ENCODE measurements at regions not wholly inside any gene's neighbourhood (a gene's known extent, or its start where the extent isn't known, plus 50 kb on each side); places are given as distances from the start of the nearest gene placed in this dataset.
"Not testable (repeated sequence)": the region's sequence is repeated elsewhere in the genome, so short reads cannot be mapped to it uniquely, and the experiment has no call there.

DNA sequence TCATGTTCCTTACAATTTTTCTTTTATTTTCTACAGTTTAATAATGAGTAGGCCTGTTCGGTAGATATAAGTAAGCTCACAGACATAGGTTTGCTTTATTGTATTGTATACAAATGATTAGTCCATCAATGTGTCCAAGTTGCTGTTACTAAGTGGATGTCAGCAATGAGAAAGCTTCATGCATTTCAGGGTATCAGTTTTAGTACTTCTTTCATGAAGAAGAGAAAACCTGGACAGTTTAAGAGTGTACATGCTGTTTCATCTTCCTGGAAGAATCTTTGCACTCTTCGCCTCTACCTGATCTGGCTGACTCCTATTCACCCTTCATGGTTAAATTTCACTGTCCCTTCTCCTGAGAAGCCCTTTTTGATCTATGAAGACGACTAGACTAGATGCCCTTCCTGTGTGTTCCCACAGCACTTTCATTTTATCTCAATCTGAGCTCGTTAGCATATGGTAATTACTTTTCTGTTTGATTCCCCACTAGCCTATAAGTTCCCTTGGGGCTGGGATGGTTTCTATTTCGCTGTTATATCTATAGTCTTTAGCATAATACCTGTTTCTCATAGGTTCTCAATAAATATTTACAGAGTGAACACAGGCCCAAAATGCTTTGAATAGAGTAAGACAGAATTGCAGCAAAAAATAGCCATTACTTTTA, 70.7 kb downstream of the CETN3 start:
- FAIRE-seq, result no peak

DNA sequence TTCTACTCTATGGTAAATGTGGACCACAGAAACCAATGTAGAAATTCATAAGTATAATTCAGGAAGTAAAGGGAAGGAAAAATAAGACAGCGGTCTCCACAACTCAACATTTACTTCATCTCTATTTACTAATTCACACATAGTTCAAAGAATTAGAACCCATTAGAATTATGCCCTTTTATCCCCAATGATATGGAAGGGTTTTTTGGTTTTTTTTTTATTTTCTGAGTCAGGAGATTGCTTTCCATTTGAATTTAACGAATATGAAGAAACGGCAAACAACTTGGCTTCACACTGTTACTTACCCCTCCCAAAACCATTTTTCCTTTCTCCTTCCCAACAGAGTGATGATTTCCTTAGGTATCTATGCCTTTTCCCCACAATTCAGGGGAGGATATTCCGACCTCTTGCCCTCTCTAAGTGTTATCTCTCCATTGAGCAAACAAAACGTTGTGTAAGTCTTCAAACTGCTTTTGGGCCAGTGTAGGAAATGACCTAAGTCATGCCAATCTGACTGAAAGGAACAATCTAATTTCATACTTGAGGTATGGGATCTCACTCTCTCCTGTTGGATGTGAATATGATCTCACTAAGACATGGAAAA, 72.0 kb downstream of the CETN3 start:
- FAIRE-seq, result no peak

GRCh38 chr5:90336752-90337151, 72.8 kb downstream of the CETN3 start:
- FAIRE-seq, result no peak

DNA sequence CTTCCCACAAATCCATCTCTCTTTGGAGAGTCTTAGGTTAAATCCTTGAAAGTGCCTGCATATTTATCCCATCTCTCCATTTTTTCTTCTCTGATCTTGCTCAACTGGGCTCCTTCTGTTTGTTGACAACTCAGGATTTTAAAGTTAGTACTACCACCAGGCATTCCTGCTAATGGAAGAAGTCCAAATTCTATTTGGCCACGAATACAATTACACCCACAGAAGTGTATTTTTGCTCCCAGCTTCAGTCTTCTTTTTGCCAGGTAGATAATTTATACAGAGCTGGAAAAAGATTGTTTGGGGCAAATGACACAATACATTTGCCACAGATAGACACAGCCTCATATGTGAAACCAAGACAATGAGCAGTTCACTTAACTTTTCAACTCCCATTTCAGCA, 74.8 kb downstream of the CETN3 start:
- FAIRE-seq, result no peak

GRCh38 chr5:90329911-90330310, 79.6 kb downstream of the CETN3 start:
- no peak for FAIRE-seq

- no peak for FAIRE-seq
Measured at GRCh38 chr5:90326995-90327394, 82.6 kb downstream of the CETN3 start.

DNA sequence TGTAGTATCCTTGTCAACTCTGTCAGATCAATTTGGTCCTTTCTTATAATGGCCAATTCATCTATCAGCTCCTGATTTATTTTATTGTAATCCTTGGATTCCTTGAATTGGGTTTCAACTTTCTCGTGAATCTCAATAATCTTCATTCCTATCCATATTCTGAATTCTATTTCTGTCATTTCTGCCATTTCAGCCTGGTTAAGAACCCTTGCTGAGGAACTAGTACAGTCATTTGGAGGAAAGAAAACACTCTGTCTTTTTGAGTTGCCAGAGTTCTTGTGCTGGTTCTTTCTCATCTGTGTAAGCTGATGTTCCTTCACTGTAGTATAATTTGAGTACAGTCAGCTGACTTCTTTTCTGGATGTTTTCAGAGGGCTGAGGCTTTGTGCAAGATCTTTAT, 84.5 kb downstream of the CETN3 start:
- no peak for FAIRE-seq

DNA sequence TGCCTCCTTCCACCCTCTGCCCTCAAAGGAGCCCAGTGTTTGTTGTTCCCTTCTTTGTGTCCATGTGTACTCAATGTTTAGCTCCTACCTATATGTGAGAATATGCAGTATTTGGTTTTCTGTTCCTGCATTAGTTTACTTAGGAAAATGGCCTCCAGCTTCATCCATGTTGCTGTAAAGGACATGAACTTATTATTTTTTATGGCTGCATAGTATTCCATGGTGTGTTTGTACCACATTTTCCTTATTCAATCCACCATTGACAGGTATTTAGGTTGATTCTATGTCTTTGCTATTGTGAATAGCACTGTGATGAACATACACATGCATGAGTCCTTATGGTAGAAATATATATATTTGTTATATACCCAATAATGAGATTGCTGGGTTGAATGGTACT, 89.2 kb downstream of the CETN3 start:
- FAIRE-seq, result not testable (repeated sequence)

- no peak for FAIRE-seq
Measured at GRCh38 chr5:90312027-90312426, 97.5 kb downstream of the CETN3 start.

- FAIRE-seq, result no peak
Measured at GRCh38 chr5:90311401-90311800, 98.2 kb downstream of the CETN3 start.

DNA sequence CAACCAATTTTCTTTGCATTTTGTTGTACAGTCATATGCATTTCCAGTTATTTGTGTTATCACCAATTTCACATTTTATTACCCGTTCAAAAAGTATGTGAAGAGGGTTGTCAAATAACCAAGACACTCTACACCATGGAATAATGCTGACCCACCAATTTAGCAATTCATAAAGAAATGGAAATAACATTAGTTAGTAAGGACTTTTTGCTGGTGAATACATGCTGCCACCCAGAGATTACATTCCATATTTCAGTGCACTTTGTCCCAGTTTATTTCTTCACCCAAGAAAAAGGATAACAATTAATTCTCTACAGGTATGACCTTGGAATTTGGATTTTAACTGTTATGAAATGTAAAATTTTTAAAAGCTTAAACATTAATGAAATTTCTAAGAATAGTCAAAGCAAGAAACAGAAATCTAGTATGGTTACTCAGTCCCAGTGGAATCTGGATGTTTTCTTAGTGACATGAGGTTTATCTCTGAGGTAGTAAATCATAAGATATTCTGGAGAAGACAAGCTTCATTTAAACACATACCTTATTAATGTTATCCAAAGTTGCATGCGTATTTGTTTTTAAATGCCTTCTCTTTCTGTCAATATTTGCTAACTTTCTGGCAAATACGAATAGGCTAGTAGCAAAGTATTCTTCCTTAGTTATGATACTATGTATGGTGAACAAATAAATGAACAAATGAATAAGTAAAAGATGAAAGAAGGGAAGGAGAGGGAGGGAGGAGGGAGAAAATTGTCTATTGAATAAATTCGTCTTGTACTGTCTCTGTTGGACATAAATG, 100.6 kb downstream of the CETN3 start:
- FAIRE-seq, result no peak

DNA sequence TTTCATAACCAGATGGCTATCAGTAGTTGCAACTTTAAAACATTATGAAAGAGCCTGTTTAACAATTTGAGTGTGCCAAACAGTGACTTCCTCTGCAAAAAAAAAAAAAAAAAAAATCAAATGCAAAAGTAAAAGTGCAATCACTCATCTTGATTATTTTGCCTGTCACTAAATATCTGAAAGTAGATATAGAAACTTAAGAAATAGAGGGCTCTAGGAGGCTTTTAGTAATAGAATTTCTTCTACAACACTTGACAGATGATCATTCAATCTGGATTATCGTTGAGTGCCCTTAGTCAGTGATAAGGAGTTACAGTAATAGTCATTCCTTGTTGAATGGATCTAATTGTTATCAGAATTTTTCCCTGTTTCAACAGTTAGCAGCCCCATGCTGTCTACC, 101.8 kb downstream of the CETN3 start:
- FAIRE-seq, result no peak

- no peak for FAIRE-seq
Measured at GRCh38 chr5:90307322-90307721, 102.2 kb downstream of the CETN3 start.

DNA sequence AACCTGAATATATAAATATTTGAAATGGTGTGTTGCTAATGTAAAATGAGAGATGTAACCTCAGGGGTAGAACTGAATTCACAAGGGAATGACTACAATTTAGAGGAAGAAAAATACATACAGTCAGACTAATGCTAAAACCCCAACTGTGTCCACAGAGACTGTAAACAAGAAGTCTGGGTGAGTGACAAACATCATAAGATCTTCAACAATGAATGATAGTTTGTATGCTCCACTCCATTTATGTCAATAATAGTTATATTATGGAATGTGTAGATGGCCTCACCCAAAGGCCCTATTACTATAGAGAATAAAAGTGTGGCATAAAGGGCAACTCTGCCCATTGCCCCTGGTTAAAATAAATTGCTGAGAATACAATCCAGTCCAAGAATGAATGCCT, 102.9 kb downstream of the CETN3 start:
- no peak for FAIRE-seq

DNA sequence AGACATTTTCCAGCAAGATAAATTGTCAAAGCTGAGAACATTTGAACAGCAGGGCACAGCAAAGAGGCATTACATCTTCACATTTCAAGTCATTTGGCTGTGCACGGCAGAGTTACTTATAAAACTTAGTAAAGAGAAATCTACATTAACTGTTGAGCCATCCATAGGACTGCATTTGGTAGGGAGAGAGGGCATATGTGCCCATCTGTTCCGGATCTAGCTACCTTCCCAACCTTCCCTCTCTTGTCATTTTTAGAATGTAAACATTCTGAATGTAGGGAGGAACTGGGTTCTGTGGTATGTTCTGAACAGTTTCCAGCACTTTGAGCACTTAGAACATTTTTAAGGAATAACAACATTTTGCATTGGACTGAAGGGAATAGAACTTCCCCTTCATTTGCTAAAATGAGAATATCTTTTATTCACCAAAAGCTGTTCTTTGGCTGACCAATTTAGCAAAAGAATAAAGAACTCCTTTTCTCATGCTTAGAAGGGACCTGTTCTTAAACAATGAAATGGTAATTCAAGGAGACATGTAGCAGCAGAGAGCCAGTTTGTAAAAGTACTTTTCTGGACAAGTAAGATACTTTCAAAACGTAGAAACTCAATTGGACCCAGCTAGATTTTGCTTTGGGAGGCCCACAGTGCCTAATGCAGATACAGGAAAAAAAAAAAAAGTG, 104.4 kb downstream of the CETN3 start:
- no peak for FAIRE-seq

DNA sequence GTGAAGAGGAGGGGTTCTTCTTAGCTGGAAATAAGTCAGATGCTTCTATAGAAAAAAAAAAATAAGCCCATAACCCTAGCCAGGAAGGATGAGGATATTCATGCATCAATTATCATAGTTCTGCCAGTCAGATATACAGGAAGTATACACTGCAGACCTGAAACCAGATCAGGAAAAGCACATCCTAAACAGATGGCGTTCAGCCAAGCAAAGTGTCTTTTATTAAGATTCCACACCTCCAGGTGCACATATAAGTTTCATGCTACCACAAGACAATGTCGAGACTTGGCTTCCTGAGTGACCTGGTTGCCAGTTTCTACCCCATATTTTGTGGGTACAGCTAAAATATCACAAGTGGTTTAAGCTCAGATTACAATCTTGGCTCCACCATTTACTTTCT, 108.3 kb downstream of the CETN3 start:
- FAIRE-seq, result no peak

DNA sequence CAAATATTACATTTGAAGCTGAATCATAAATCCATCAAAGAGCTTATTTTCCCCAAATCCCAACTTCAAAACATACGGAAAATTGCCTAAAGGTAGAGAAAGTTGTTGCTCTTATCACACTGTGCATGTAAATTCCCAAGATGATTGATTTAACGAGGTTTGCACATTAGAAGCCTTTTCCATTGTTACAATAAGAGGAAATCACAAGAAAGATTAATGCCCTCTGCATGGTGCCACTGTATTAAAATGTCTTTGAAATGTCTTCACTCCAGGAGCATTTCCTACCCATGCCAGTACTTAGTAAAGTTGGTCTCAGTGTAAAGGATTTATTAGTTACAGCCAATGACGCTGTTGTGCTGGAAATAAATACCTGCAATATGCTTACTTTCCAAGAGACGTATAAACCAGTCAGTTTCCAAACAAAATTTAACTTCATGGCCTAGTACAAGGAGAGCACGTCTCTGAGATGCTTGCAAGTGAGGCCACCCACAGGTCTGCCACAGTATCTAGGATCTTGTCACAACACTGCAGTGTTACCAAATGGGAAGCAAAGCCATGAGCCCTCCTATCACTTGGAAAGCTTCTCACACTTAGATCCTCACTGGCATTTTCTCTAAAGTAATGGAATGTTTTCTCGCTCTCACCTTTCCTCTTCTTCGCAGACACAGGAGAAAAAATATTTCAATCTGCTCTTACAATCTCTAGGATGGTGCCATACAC, 112.4 kb downstream of the CETN3 start:
- FAIRE-seq, result no peak

- no peak for FAIRE-seq
Measured at GRCh38 chr5:90294604-90295003, 115.0 kb downstream of the CETN3 start.

DNA sequence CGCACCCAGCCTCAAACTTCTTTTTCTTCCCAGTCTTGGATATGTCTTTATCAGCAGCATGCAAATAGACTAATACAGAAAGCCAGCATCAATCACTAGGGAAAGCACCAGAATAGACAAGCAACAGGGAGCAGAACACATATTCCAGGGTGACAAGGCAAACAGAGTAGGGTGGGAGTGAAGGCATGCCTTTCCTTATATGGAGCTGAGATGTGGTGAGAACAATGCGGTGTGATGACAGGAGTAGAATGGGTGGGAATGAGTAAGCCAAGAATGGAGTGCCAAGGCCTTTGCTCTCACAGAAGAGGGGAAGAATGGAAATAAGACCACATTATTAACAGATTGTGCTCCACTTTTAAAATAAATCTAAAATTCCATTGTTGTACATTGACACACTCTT, 115.6 kb downstream of the CETN3 start:
- no peak for FAIRE-seq

- FAIRE-seq, result no peak
Measured at GRCh38 chr5:90290648-90291047, 118.9 kb downstream of the CETN3 start.

DNA sequence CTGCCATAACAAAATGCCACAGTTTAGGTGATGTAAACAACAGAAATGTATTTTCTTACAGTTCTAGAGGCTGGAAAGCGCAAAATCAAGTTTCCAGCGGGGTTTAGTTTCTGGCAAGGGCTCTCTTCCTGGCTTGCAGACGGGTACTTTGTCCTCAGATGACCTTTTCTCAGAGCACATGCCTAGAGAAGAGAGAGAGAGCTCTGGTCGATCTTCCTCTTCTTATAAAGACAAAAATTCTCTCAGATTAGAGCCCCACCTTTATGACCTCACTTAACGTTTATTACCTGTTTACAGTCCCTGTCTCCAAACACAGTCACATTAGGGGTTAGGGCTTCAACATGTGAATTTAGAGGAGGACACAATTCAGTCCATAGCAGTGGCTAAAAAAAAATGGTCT, 119.7 kb downstream of the CETN3 start:
- no peak for FAIRE-seq

- FAIRE-seq, result no peak
Measured at GRCh38 chr5:90287036-90287435, 122.5 kb downstream of the CETN3 start.

GRCh38 chr5:90285581-90285980, 124.0 kb downstream of the CETN3 start:
- no peak for FAIRE-seq
